H9 (cell line): ENCODE measurements at regions not wholly inside any gene's neighbourhood (a gene's known extent, or its start where the extent isn't known, plus 50 kb on each side); places are given as distances from the start of the nearest gene placed in this dataset.

ENCODE experiments used
- DNase-seq: peaks from one replicate; pipeline ENCODE4 v3.0.0-alpha.2; 2017
- H2AFZ ChIP-seq: one replicate; pipeline ENCODE4 v1.6.1; 2013; ENCODE audit warnings: mild to moderate bottlenecking, low read length, control low read depth, moderate library complexity
- H2AK5ac ChIP-seq: 2 replicates; pipeline ENCODE4 v1.6.1; 2013; ENCODE audit warnings: low read length, control low read depth, mixed read lengths; ENCODE audit not compliant: insufficient read length
- H2BK120ac ChIP-seq: one replicate; pipeline ENCODE4 v1.6.1; 2013; ENCODE audit warnings: low read depth, mild to moderate bottlenecking, low read length, control low read depth, inconsistent platforms; ENCODE audit not compliant: poor library complexity, severe bottlenecking
- H2BK12ac ChIP-seq: 2 replicates; pipeline ENCODE4 v1.6.1; 2013; ENCODE audit warnings: low read length, control low read depth, mixed read lengths, low read depth; ENCODE audit not compliant: insufficient read length
- H2BK15ac ChIP-seq: 2 replicates; pipeline ENCODE4 v1.6.1; 2013; ENCODE audit warnings: low read depth, low read length, control low read depth
- H2BK20ac ChIP-seq: one replicate; pipeline ENCODE4 v1.6.1; 2013; ENCODE audit warnings: low read depth, mild to moderate bottlenecking, low read length, control low read depth, inconsistent platforms; ENCODE audit not compliant: poor library complexity, severe bottlenecking
- H2BK5ac ChIP-seq: 2 replicates; pipeline ENCODE4 v1.6.1; 2013; ENCODE audit warnings: low read length, control low read depth, mixed read lengths; ENCODE audit not compliant: insufficient read length
- H3K14ac ChIP-seq: 2 replicates; pipeline ENCODE4 v1.6.1; 2013; ENCODE audit warnings: low read length, control low read depth; ENCODE audit not compliant: insufficient read depth
- H3K18ac ChIP-seq: 2 replicates; pipeline ENCODE4 v1.6.1; 2013; ENCODE audit warnings: low read depth, mild to moderate bottlenecking, mixed read lengths, low read length, control low read depth; ENCODE audit not compliant: insufficient read length
- H3K23ac ChIP-seq: 2 replicates; pipeline ENCODE4 v1.6.1; 2013; ENCODE audit warnings: low read length, control low read depth, mixed read lengths, low read depth; ENCODE audit not compliant: insufficient read length
- H3K23me2 ChIP-seq: 2 replicates; pipeline ENCODE4 v1.6.1; 2013; ENCODE audit warnings: low read depth, mild to moderate bottlenecking, mixed read lengths, low read length, control low read depth; ENCODE audit not compliant: insufficient read length, poor library complexity, severe bottlenecking
- H3K27ac ChIP-seq: 2 replicates; pipeline ENCODE4 v1.5.1; 2013; ENCODE audit warnings: low read length, control low read depth, mixed read lengths, low read depth; ENCODE audit not compliant: insufficient read length
- H3K27me3 ChIP-seq: 2 replicates; pipeline ENCODE4 v1.6.1; 2013; ENCODE audit warnings: low read length, control low read depth, inconsistent platforms; ENCODE audit not compliant: insufficient read depth
- H3K4ac ChIP-seq: 2 replicates; pipeline ENCODE4 v1.6.1; 2013; ENCODE audit warnings: low read depth, mild to moderate bottlenecking, control low read depth, inconsistent platforms, low read length, moderate library complexity
- H3K4me1 ChIP-seq: 2 replicates; pipeline ENCODE4 v1.6.1; 2013; ENCODE audit warnings: low read length, control low read depth, inconsistent platforms; ENCODE audit not compliant: insufficient read depth
- H3K4me2 ChIP-seq: 2 replicates; pipeline ENCODE4 v1.6.1; 2013; ENCODE audit warnings: low read length, control low read depth, mixed read lengths; ENCODE audit not compliant: insufficient read length, insufficient read depth
- H3K56ac ChIP-seq: 2 replicates; pipeline ENCODE4 v1.6.1; 2013; ENCODE audit warnings: low read depth, mild to moderate bottlenecking, mixed read lengths, low read length, control low read depth; ENCODE audit not compliant: insufficient read length
- H3K79me1 ChIP-seq: 2 replicates; pipeline ENCODE4 v1.6.1; 2013; ENCODE audit warnings: low read depth, mild to moderate bottlenecking, moderate library complexity, low read length, control low read depth, inconsistent platforms; ENCODE audit not compliant: insufficient read depth, poor library complexity, severe bottlenecking
- H3K79me2 ChIP-seq: 2 replicates; pipeline ENCODE4 v1.6.1; 2013; ENCODE audit warnings: low read length, control low read depth, inconsistent platforms; ENCODE audit not compliant: insufficient read depth
- H3K9ac ChIP-seq: 2 replicates; pipeline ENCODE4 v1.6.1; 2013; ENCODE audit warnings: low read length, control low read depth, mixed read lengths; ENCODE audit not compliant: insufficient read length; ENCODE audit errors: extremely low read depth
- H3K9me3 ChIP-seq: one replicate; pipeline ENCODE4 v1.6.1; 2013; ENCODE audit warnings: low read depth, low read length, inconsistent platforms; ENCODE audit not compliant: control insufficient read depth
- H3T11ph ChIP-seq: one replicate; pipeline ENCODE4 v1.6.1; 2013; ENCODE audit warnings: mild to moderate bottlenecking, low read length, control low read depth, inconsistent platforms
- H4K20me1 ChIP-seq: one replicate; pipeline ENCODE4 v1.6.1; 2013; ENCODE audit not compliant: control insufficient read depth, insufficient read length, insufficient read depth
- H4K5ac ChIP-seq: 2 replicates; pipeline ENCODE4 v1.6.1; 2013; ENCODE audit warnings: low read depth, mild to moderate bottlenecking, mixed read lengths, low read length, control low read depth; ENCODE audit not compliant: insufficient read length
- H4K8ac ChIP-seq: replicated peaks from 2 replicates; pipeline ENCODE4 v1.6.1; 2013; ENCODE audit warnings: low read length, control low read depth, mixed read lengths, low read depth; ENCODE audit not compliant: insufficient read length
- H4K91ac ChIP-seq: 2 replicates; pipeline ENCODE4 v1.6.1; 2013; ENCODE audit warnings: low read depth, mild to moderate bottlenecking, moderate library complexity, mixed read lengths, low read length, control low read depth; ENCODE audit not compliant: insufficient read length
- H3K27ac Mint-ChIP-seq, 3 experiments: 2 replicates in 2 of 3; 3 replicates in 1 of 3; pipeline ENCODE4 v1.8.0; 2020 to 2021; ENCODE audit warnings: mixed read lengths in 3 of 3, mild to moderate bottlenecking in 1 of 3, moderate library complexity in 1 of 3
- H3K27me3 Mint-ChIP-seq: 2 replicates; pipeline ENCODE4 v1.8.0; 2021; ENCODE audit warnings: low read depth, mild to moderate bottlenecking, moderate library complexity, mixed read lengths
- H3K36me3 Mint-ChIP-seq, 3 experiments: 2 replicates in 2 of 3; 3 replicates in 1 of 3; pipeline ENCODE4 v1.8.0; 2020 to 2021; ENCODE audit warnings: low read depth in 3 of 3, mixed read lengths in 3 of 3; ENCODE audit not compliant: insufficient read depth in 1 of 3
- H3K4me1 Mint-ChIP-seq, 2 experiments: 2 replicates each; pipeline ENCODE4 v1.8.0; 2020; ENCODE audit warnings: mixed read lengths in 2 of 2
- H3K4me3 Mint-ChIP-seq, 2 experiments: 2 replicates in 1 of 2; 3 replicates in 1 of 2; pipeline ENCODE4 v1.8.0; 2020 to 2021; ENCODE audit warnings: mild to moderate bottlenecking in 2 of 2, mixed read lengths in 2 of 2, moderate library complexity in 1 of 2
- H3K9me3 Mint-ChIP-seq, 2 experiments: 2 replicates in 1 of 2; 3 replicates in 1 of 2; pipeline ENCODE4 v1.8.0; 2020; ENCODE audit warnings: mild to moderate bottlenecking in 2 of 2, mixed read lengths in 2 of 2, moderate library complexity in 1 of 2
- CTCF ChIP-seq: fragments of 200-600 bp; sonication (generic); conservative IDR thresholded peaks from 3 replicates; pipeline ENCODE4 v1.8.0; 2021; ENCODE audit warnings: antibody characterized with exemption, mild to moderate bottlenecking
- WGBS: extraction: QIAGEN DNeasy Blood & Tissue Kit; methylation state at CpG from one replicate; pipeline ENCODE4 v1.1.7; 2013; ENCODE audit warnings: missing lambda C conversion rate, low lambda C conversion rate, mixed read lengths; ENCODE audit not compliant: insufficient read length; ENCODE audit errors: extremely low coverage; 5-methylcytosine and 5-hydroxymethylcytosine counted together

- DNase-seq, result no peak
- no peaks in the 10 kb centered on the region for H3K9me3 ChIP-seq
- H3K4ac ChIP-seq, result no peak overlapping the region
- H4K20me1 ChIP-seq, result no peaks in the 10 kb centered on the region
- H3K23me2 ChIP-seq, result no peaks in the 10 kb centered on the region
- H3K4me1 Mint-ChIP-seq, result no peaks in the 10 kb centered on the region; a peak in 1 of 4 replicates
- no peak overlapping the region for H3K14ac ChIP-seq
- H2BK20ac ChIP-seq, result no peak overlapping the region
- H4K91ac ChIP-seq, result no peak overlapping the region
- no peak overlapping the region for H3K18ac ChIP-seq
- H3K79me1 ChIP-seq, result no peaks in the 10 kb centered on the region
- H3K4me2 ChIP-seq, result no peak overlapping the region
- no peak overlapping the region for H3T11ph ChIP-seq
- H3K9ac ChIP-seq, result no peak overlapping the region
- H2AFZ ChIP-seq, result no peak overlapping the region
- no peak overlapping the region for H4K5ac ChIP-seq
- no CpG with 5 or more reads among the region's 3 CpGs for WGBS
- H3K79me2 ChIP-seq, result no peaks in the 10 kb centered on the region
- H3K36me3 Mint-ChIP-seq, result peaks cover 0 to 5% (median 2%) of the 10 kb centered on the region in 3 experiments; a peak in 3 of 7 replicates
- H2AK5ac ChIP-seq, result no peak overlapping the region
- no peak overlapping the region for H2BK12ac ChIP-seq
- TF ChIP-seq CTCF, result no peak
- H3K27ac Mint-ChIP-seq, result no peak overlapping the region
- no peaks in the 10 kb centered on the region for H3K27me3 ChIP-seq
- no peak overlapping the region for H3K56ac ChIP-seq
- H3K4me1 ChIP-seq, result no peaks in the 10 kb centered on the region
- no peak overlapping the region for H3K23ac ChIP-seq
- no peak overlapping the region for H2BK5ac ChIP-seq
- H3K4me3 Mint-ChIP-seq, result no peak overlapping the region
- no peaks in the 10 kb centered on the region; the same call in 1 of the 2 replicates for H3K27me3 Mint-ChIP-seq
- peaks cover 0 to 8% of the 10 kb centered on the region in 2 experiments; a peak in 2 of 5 replicates for H3K9me3 Mint-ChIP-seq
- H3K27ac ChIP-seq, result no peak overlapping the region
- no peak overlapping the region for H4K8ac ChIP-seq
- H2BK120ac ChIP-seq, result no peak overlapping the region
- H2BK15ac ChIP-seq, result no peak overlapping the region
Measured at GRCh38 chr5:108661590-108662219, 86.0 kb upstream of the FER start.
